ENCODE measurements at regions not wholly inside any gene's neighbourhood (a gene's known extent, or its start where the extent isn't known, plus 50 kb on each side); places are given as distances from the start of the nearest gene placed in this dataset.

GRCh38 chr7:17152721-17153120, 145.7 kb upstream of the AHR start:
- Histone ChIP-seq H3K36me3 (ENCODE audit: control insufficient read depth in 4 of 4, insufficient read depth in 4 of 4, low read length in 3 of 4) (no peaks in the 10 kb centered on the region), H3K4me1 (ENCODE audit: control extremely low read depth in 1 of 4, control insufficient read depth in 4 of 4, insufficient read depth in 4 of 4, low read length in 3 of 4) (peaks cover 2 to 20% (median 7%) of the 10 kb centered on the region in 4 experiments), H3K9me3 (ENCODE audit: control extremely low read depth in 1 of 5, control insufficient read depth in 4 of 5, insufficient read depth in 2 of 5, low read depth in 1 of 5, low read length in 4 of 5) (peaks cover 0 to 2% (median 0%) of the 10 kb centered on the region in 5 experiments), H3K27me3 (replicated peaks in 2 of 5; ENCODE audit: control insufficient read depth in 4 of 5, insufficient read depth in 5 of 5, low read length in 4 of 5) (no peaks in the 10 kb centered on the region), H3K4me3 (ENCODE audit: control insufficient read depth in 1 of 7, extremely low read depth in 1 of 7, insufficient read depth in 4 of 7, low read depth in 2 of 7, low read length in 6 of 7) (no peak overlapping the region), H3K27ac (ENCODE audit: insufficient read depth in 1 of 2, low read depth in 1 of 2, low read length in 2 of 2, poor library complexity in 1 of 2, severe bottlenecking in 2 of 2) (peak overlapping the region in 1 of 2 experiments; percentile 46)
- peak; percentile 42 to 86 (median 80) for DNase-seq
- WGBS (ENCODE audit: insufficient coverage): 73% methylated on average over 2 of the region's 4 CpGs
- ChIA-PET CTCF (no interaction called here), POLR2A (no interaction called here)

- no peaks in the 10 kb centered on the region for H3K36me3 ChIP-seq (ENCODE audit: control insufficient read depth in 4 of 4, insufficient read depth in 4 of 4, low read length in 3 of 4)
- no peak overlapping the region for H3K4me3 ChIP-seq (ENCODE audit: control insufficient read depth in 1 of 7, extremely low read depth in 1 of 7, insufficient read depth in 4 of 7, low read depth in 2 of 7, low read length in 6 of 7)
- peak overlapping the region in 1 of 2 experiments; percentile 46 for H3K27ac ChIP-seq (ENCODE audit: insufficient read depth in 1 of 2, low read depth in 1 of 2, low read length in 2 of 2, poor library complexity in 1 of 2, severe bottlenecking in 2 of 2)
- ChIA-PET POLR2A (no interaction called here), CTCF (interaction anchor here (1.0 to 1.6 kb wide), 2 partner anchors 10 to 171 kb away, joined by 3 to 5 read pairs; no protein-coding TSS in a partner anchor)
- 100% methylated on average over 1 of the region's 3 CpGs for WGBS (ENCODE audit: insufficient coverage)
- H3K4me1 ChIP-seq (ENCODE audit: control extremely low read depth in 1 of 4, control insufficient read depth in 4 of 4, insufficient read depth in 4 of 4, low read length in 3 of 4): peaks cover 2 to 20% (median 7%) of the 10 kb centered on the region in 4 experiments
- peak in 1 of 3 donors; percentile 10 for DNase-seq
- peaks cover 0 to 2% (median 0%) of the 10 kb centered on the region in 5 experiments for H3K9me3 ChIP-seq (ENCODE audit: control extremely low read depth in 1 of 5, control insufficient read depth in 4 of 5, insufficient read depth in 2 of 5, low read depth in 1 of 5, low read length in 4 of 5)
- H3K27me3 ChIP-seq (replicated peaks in 2 of 5; ENCODE audit: control insufficient read depth in 4 of 5, insufficient read depth in 5 of 5, low read length in 4 of 5): no peaks in the 10 kb centered on the region
Observed at GRCh38 chr7:17153536-17153935, 144.9 kb upstream of the AHR start.

- Histone ChIP-seq H3K36me3 (ENCODE audit: control insufficient read depth in 4 of 4, insufficient read depth in 4 of 4, low read length in 3 of 4) (no peaks in the 10 kb centered on the region), H3K27ac (ENCODE audit: insufficient read depth in 1 of 2, low read depth in 1 of 2, low read length in 2 of 2, poor library complexity in 1 of 2, severe bottlenecking in 2 of 2) (no peak overlapping the region), H3K4me1 (ENCODE audit: control extremely low read depth in 1 of 4, control insufficient read depth in 4 of 4, insufficient read depth in 4 of 4, low read length in 3 of 4) (peaks cover 2 to 20% (median 7%) of the 10 kb centered on the region in 4 experiments), H3K4me3 (ENCODE audit: control insufficient read depth in 1 of 7, extremely low read depth in 1 of 7, insufficient read depth in 4 of 7, low read depth in 2 of 7, low read length in 6 of 7) (no peak overlapping the region), H3K9me3 (ENCODE audit: control extremely low read depth in 1 of 5, control insufficient read depth in 4 of 5, insufficient read depth in 2 of 5, low read depth in 1 of 5, low read length in 4 of 5) (peaks cover 0 to 2% (median 0%) of the 10 kb centered on the region in 5 experiments), H3K27me3 (replicated peaks in 2 of 5; ENCODE audit: control insufficient read depth in 4 of 5, insufficient read depth in 5 of 5, low read length in 4 of 5) (no peaks in the 10 kb centered on the region)
- ChIA-PET CTCF (no interaction called here), POLR2A (no interaction called here)
- DNase-seq: no peak
Observed at GRCh38 chr7:17155529-17155928, 142.9 kb upstream of the AHR start.

GRCh38 chr7:17158261-17158660, 140.2 kb upstream of the AHR start:
- Histone ChIP-seq H3K27me3 (replicated peaks in 2 of 5; ENCODE audit: control insufficient read depth in 4 of 5, insufficient read depth in 5 of 5, low read length in 4 of 5) (no peaks in the 10 kb centered on the region), H3K9me3 (ENCODE audit: control extremely low read depth in 1 of 5, control insufficient read depth in 4 of 5, insufficient read depth in 2 of 5, low read depth in 1 of 5, low read length in 4 of 5) (peaks cover 0 to 2% (median 0%) of the 10 kb centered on the region in 5 experiments), H3K27ac (ENCODE audit: insufficient read depth in 1 of 2, low read depth in 1 of 2, low read length in 2 of 2, poor library complexity in 1 of 2, severe bottlenecking in 2 of 2) (no peak overlapping the region), H3K36me3 (ENCODE audit: control insufficient read depth in 4 of 4, insufficient read depth in 4 of 4, low read length in 3 of 4) (no peaks in the 10 kb centered on the region), H3K4me3 (ENCODE audit: control insufficient read depth in 1 of 7, extremely low read depth in 1 of 7, insufficient read depth in 4 of 7, low read depth in 2 of 7, low read length in 6 of 7) (no peak overlapping the region), H3K4me1 (ENCODE audit: control extremely low read depth in 1 of 4, control insufficient read depth in 4 of 4, insufficient read depth in 4 of 4, low read length in 3 of 4) (peaks cover 0 to 2% (median under 1%) of the 10 kb centered on the region in 4 experiments)
- no peak for DNase-seq
- CTCF ChIA-PET: no interaction called here
- POLR2A ChIA-PET: no interaction called here
- WGBS (ENCODE audit: insufficient coverage): 100% methylated on average over 1 of the region's 5 CpGs

GRCh38 chr7:17159500-17160037, 138.9 kb upstream of the AHR start:
- Histone ChIP-seq H3K36me3 (ENCODE audit: control insufficient read depth in 4 of 4, insufficient read depth in 4 of 4, low read length in 3 of 4) (no peaks in the 10 kb centered on the region), H3K4me1 (ENCODE audit: control extremely low read depth in 1 of 4, control insufficient read depth in 4 of 4, insufficient read depth in 4 of 4, low read length in 3 of 4) (no peaks in the 10 kb centered on the region), H3K27me3 (replicated peaks in 2 of 5; ENCODE audit: control insufficient read depth in 4 of 5, insufficient read depth in 5 of 5, low read length in 4 of 5) (no peaks in the 10 kb centered on the region), H3K4me3 (ENCODE audit: control insufficient read depth in 1 of 7, extremely low read depth in 1 of 7, insufficient read depth in 4 of 7, low read depth in 2 of 7, low read length in 6 of 7) (no peak overlapping the region), H3K9me3 (ENCODE audit: control extremely low read depth in 1 of 5, control insufficient read depth in 4 of 5, insufficient read depth in 2 of 5, low read depth in 1 of 5, low read length in 4 of 5) (no peaks in the 10 kb centered on the region), H3K27ac (ENCODE audit: insufficient read depth in 1 of 2, low read depth in 1 of 2, low read length in 2 of 2, poor library complexity in 1 of 2, severe bottlenecking in 2 of 2) (no peak overlapping the region)
- ChIA-PET POLR2A (interaction anchor here (0.7 kb wide), 1 partner anchor 150 kb away, joined by 3 read pairs; no protein-coding TSS in a partner anchor), CTCF (no interaction called here)
- no peak for DNase-seq
- 79% methylated on average over 2 of the region's 2 CpGs for WGBS (ENCODE audit: insufficient coverage)

- H3K9me3 ChIP-seq (ENCODE audit: control extremely low read depth in 1 of 5, control insufficient read depth in 4 of 5, insufficient read depth in 2 of 5, low read depth in 1 of 5, low read length in 4 of 5): no peaks in the 10 kb centered on the region
- H3K27ac ChIP-seq (ENCODE audit: insufficient read depth in 1 of 2, low read depth in 1 of 2, low read length in 2 of 2, poor library complexity in 1 of 2, severe bottlenecking in 2 of 2): no peak overlapping the region
- H3K4me1 ChIP-seq (ENCODE audit: control extremely low read depth in 1 of 4, control insufficient read depth in 4 of 4, insufficient read depth in 4 of 4, low read length in 3 of 4): no peaks in the 10 kb centered on the region
- H3K36me3 ChIP-seq (ENCODE audit: control insufficient read depth in 4 of 4, insufficient read depth in 4 of 4, low read length in 3 of 4): no peaks in the 10 kb centered on the region
- H3K4me3 ChIP-seq (ENCODE audit: control insufficient read depth in 1 of 7, extremely low read depth in 1 of 7, insufficient read depth in 4 of 7, low read depth in 2 of 7, low read length in 6 of 7): no peak overlapping the region
- no peaks in the 10 kb centered on the region for H3K27me3 ChIP-seq (replicated peaks in 2 of 5; ENCODE audit: control insufficient read depth in 4 of 5, insufficient read depth in 5 of 5, low read length in 4 of 5)
- ChIA-PET POLR2A (no interaction called here), CTCF (interaction anchor here (1.0 to 1.6 kb wide), 3 partner anchors 8 to 135 kb away, joined by 3 to 7 read pairs (median 4); no protein-coding TSS in a partner anchor)
- DNase-seq: no peak
- WGBS (ENCODE audit: insufficient coverage): 81% methylated on average over 4 of the region's 4 CpGs
Observed at GRCh38 chr7:17166824-17167379, 131.6 kb upstream of the AHR start.

- Histone ChIP-seq H3K36me3 (ENCODE audit: control insufficient read depth in 4 of 4, insufficient read depth in 4 of 4, low read length in 3 of 4) (no peaks in the 10 kb centered on the region), H3K27ac (ENCODE audit: insufficient read depth in 1 of 2, low read depth in 1 of 2, low read length in 2 of 2, poor library complexity in 1 of 2, severe bottlenecking in 2 of 2) (no peak overlapping the region), H3K27me3 (replicated peaks in 2 of 5; ENCODE audit: control insufficient read depth in 4 of 5, insufficient read depth in 5 of 5, low read length in 4 of 5) (no peaks in the 10 kb centered on the region), H3K9me3 (ENCODE audit: control extremely low read depth in 1 of 5, control insufficient read depth in 4 of 5, insufficient read depth in 2 of 5, low read depth in 1 of 5, low read length in 4 of 5) (peaks cover 0 to 4% (median 0%) of the 10 kb centered on the region in 5 experiments), H3K4me3 (ENCODE audit: control insufficient read depth in 1 of 7, extremely low read depth in 1 of 7, insufficient read depth in 4 of 7, low read depth in 2 of 7, low read length in 6 of 7) (no peak overlapping the region), H3K4me1 (ENCODE audit: control extremely low read depth in 1 of 4, control insufficient read depth in 4 of 4, insufficient read depth in 4 of 4, low read length in 3 of 4) (no peaks in the 10 kb centered on the region)
- ChIA-PET CTCF (no interaction called here), POLR2A (no interaction called here)
- DNase-seq: no peak
- WGBS (ENCODE audit: insufficient coverage): 100% methylated on average over 1 of the region's 2 CpGs
Observed at GRCh38 chr7:17168416-17168815, 130.0 kb upstream of the AHR start.

Data from common myeloid progenitor, CD34-positive (primary cell).